Erythroblast (primary cell): ENCODE measurements at regions not wholly inside any gene's neighbourhood (a gene's known extent, or its start where the extent isn't known, plus 50 kb on each side); places are given as distances from the start of the nearest gene placed in this dataset.

Experiments
- GATA1 ChIP-seq: IDR thresholded peaks from 2 replicates; pipeline ENCODE4 v1.6.1; 2011; ENCODE audit warnings: low read depth, mild to moderate bottlenecking, control low read depth, low read length, moderate library complexity
- POLR2A ChIP-seq: IDR thresholded peaks from 2 replicates; pipeline ENCODE4 v1.6.1; 2011; ENCODE audit warnings: mild to moderate bottlenecking, low read length

- TF ChIP-seq POLR2A: no peak
- no peak for TF ChIP-seq GATA1
These were observed 324.0 kb upstream of the TMEM132C start for GRCh38 chr12:127942981-127943380.
